ENCODE measurements at regions not wholly inside any gene's neighbourhood (a gene's known extent, or its start where the extent isn't known, plus 50 kb on each side); places are given as distances from the start of the nearest gene placed in this dataset.
"Not testable (repeated sequence)": the region's sequence is repeated elsewhere in the genome, so short reads cannot be mapped to it uniquely, and the experiment has no call there.

- DNase-seq (ENCODE audit: low spot score), result no peak
Measured at GRCh38 chr13:90800082-90800746, 547.3 kb upstream of the MIR17HG start.

DNA sequence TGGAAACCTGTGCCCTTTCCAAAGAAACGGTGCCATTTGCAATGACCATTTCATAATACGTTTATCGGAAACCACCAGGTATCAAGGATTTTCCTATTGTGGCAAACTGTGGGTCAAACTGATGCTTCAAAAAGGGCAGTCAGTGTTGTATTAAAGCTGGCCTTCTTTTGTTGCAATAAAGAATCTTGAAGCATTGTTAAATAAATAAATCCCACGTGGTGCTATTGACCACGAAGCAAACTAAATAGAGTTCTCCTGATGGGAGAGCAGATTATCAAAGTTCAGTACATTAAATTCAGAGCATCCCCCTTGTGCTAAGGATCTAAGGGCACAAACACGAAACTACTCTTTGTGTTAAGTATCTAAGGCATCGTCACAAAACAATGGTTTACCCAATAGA is 545.9 kb upstream of the MIR17HG start:
- DNase-seq (ENCODE audit: low spot score), result no peak

DNA sequence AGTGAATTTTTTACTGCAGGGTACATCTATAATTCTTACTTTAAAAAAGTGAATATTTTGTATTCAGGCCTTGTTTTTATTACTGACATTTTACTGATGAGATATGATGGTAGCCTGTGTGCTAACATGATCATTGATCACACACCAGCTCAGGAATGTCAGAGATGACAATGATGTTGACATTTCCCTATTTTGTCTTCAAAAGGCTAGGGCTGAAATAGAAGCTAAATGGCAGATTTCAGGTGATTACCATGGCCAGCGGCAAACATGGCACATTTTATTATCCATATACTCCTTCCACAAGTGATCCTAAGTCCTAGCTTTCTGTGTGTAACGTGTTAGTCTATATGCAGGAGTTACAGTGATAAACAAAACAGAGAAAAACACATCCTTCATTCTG is 544.3 kb upstream of the MIR17HG start:
- DNase-seq (ENCODE audit: low spot score), result no peak

GRCh38 chr13:90806016-90806615 is 541.4 kb upstream of the MIR17HG start:
- no peak for DNase-seq (ENCODE audit: low spot score)

GRCh38 chr13:90806892-90807291 is 540.6 kb upstream of the MIR17HG start:
- DNase-seq (ENCODE audit: low spot score), result no peak

DNA sequence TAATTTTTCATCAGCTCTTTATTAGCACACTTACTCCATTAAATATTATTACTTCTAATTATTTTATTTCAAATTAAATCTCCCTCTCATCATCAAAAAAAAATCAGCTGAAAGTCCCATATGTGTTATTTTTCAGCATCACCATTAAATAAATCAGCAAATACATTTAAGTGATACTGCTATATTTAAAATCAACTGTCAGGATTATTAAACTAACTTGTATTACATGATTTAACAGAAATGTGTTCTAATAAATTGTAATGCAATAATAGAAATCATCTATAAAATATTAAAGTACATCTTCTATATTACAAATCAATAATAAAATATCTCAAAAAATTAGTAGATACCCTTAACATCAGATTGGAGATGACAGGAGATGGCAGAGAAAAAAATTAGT is 538.6 kb upstream of the MIR17HG start:
- no peak for DNase-seq (ENCODE audit: low spot score)

GRCh38 chr13:90824032-90824431 is 523.5 kb upstream of the MIR17HG start:
- DNase-seq (ENCODE audit: low spot score), result no peak

GRCh38 chr13:90826688-90827087 is 520.8 kb upstream of the MIR17HG start:
- no peak for DNase-seq (ENCODE audit: low spot score)

- no peak for DNase-seq (ENCODE audit: low spot score)
Measured at GRCh38 chr13:90830782-90831181, 516.7 kb upstream of the MIR17HG start.

GRCh38 chr13:90833951-90834350 is 513.5 kb upstream of the MIR17HG start:
- DNase-seq (ENCODE audit: low spot score), result no peak

GRCh38 chr13:90834700-90835099 is 512.8 kb upstream of the MIR17HG start:
- DNase-seq (ENCODE audit: low spot score), result no peak

DNA sequence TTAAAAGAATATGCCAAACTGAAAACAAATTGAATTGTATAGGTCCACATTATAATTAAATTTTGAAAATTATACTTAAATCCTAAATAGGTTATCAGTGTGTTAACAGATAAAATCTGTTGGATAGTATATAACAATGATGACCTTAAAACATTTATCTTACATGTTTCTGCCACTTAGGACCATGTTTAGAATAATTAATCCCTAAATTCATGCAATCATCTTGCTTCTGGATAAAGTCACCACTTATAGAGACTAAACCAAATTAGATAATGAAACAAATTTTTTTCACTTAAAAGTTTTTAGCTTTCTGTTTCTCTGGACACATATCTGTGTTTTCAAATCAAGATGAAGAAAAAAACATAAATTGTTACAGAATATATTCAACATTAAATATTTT is 511.7 kb upstream of the MIR17HG start:
- DNase-seq (ENCODE audit: low spot score), result no peak

DNA sequence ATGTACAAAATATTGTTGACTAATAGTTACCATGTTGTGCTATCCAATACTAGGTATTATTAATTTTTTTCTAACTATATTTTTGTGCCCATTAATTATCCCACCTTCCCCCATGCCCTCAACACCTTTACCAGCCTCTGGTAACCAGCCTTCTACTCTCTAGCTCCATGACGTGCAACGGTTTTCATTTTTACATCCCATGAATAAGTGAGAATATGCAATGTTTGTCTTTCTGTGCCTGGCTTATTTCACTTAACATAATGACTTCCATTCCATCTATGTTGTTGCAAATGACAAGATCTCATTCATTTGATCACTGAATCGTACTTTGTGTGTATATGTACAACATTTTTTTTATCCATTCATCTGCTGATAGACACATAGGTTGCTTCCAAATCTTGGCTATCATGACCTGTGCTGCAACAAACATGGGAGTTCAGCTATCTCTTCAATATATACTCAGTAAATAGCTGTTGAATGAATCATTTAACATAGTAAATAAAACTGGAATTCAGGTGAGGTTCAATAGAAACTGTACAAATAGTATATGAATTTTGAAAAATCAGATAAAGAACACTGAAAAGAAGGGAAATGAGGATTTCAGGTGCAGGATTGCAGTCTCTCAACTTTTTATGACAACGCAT is 509.0 kb upstream of the MIR17HG start:
- no peak for DNase-seq (ENCODE audit: low spot score)

GRCh38 chr13:90839061-90839460 is 508.4 kb upstream of the MIR17HG start:
- DNase-seq (ENCODE audit: low spot score), result no peak

- no peak for DNase-seq (ENCODE audit: low spot score)
Measured at GRCh38 chr13:90846936-90847335, 500.6 kb upstream of the MIR17HG start.

GRCh38 chr13:90853666-90854065 is 493.8 kb upstream of the MIR17HG start:
- not testable (repeated sequence) for DNase-seq (ENCODE audit: low spot score)

GRCh38 chr13:90857921-90858320 is 489.6 kb upstream of the MIR17HG start:
- no peak for DNase-seq (ENCODE audit: low spot score)

GRCh38 chr13:90866006-90866405 is 481.5 kb upstream of the MIR17HG start:
- DNase-seq (ENCODE audit: low spot score), result no peak

GRCh38 chr13:90867336-90867683 is 480.2 kb upstream of the MIR17HG start:
- DNase-seq (ENCODE audit: low spot score), result no peak

DNA sequence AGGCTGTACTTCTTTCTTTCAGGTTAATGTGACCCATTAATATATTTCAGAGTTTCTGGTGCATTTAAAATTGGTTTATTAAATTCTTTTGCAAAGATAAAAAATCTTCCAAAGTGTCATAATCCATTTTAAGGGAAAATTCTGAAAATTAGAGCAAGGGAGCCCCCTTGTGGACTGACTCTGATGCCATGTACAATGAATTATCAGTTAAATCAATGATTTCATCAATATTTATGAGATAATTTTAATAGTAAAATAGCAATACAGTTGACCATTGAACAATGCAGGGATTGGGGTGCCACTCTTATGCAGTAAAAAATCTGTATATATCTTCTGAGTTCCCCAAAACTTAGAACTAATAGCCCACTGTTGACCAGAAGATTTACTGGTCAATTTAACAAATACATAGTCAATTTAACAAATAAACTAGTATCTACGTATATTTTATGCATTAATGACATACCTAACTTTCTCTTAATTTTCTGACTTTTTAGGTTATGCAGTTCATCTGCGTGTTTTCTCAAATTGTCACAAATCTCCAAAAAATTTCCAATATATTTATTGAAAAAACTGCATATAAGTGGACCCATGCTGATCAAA is 479.1 kb upstream of the MIR17HG start:
- no peak for DNase-seq (ENCODE audit: low spot score)

- no peak for DNase-seq (ENCODE audit: low spot score)
Measured at GRCh38 chr13:90869580-90869979, 477.9 kb upstream of the MIR17HG start.

DNA sequence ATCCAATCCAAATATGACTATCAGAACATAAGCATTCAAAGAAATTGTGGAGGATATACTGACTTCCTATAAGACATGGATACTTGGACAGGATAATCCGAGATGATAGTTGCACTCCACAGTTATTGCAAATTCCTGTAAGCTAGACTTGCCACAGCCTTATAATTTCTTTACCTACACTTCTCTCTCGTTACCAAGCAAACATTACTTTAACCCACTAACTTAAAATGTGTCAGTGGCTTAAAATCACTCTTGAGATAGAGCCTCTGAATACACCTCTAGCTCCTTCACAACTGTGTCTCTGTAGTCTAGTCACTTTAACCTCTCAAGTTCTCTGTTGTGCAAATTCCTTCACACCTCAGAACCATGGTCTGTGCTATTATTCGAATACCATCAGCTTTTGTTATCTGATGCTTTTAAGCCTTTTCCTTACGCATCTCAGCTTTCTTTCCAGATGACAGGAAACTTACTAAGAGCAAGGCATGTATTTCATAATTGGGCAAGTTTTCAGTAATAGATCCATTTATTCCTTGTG is 474.9 kb upstream of the MIR17HG start:
- no peak for DNase-seq (ENCODE audit: low spot score)

DNA sequence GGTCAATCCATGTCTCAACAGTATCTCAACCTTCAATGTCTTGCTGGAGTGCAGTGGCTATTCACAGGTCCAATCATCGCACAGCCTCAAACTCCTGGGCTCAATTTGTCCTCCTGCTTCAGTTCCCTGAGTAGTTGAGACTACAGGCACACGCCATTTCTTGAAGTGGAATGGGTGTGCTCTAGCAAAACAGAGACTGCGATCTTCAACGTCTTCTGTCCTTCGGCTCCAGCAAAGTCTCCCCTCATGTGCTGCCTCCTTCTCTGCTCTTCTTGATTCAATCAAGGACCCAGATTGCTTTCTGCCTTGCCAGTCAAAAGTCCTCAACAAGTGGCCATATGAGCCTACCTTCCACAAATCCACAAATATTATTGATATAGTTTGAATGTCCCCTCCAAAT is 466.7 kb upstream of the MIR17HG start:
- no peak for DNase-seq (ENCODE audit: low spot score)

Measured in CD4-positive, alpha-beta T cell treated with Interleukin-15 for 4 hours (primary cell).